HG02938 (cell line): ENCODE measurements at regions not wholly inside any gene's neighbourhood (a gene's known extent, or its start where the extent isn't known, plus 50 kb on each side); places are given as distances from the start of the nearest gene placed in this dataset.
"Not testable (repeated sequence)": the region's sequence is repeated elsewhere in the genome, so short reads cannot be mapped to it uniquely, and the experiment has no call there.

Experiments
- ATAC-seq: cut with Tn5 transposase; IDR thresholded peaks from one replicate; pipeline ENCODE4 v1.9.1; 2021; ENCODE audit warnings: mild to moderate bottlenecking, moderate library complexity; ENCODE audit not compliant: unreplicated experiment

DNA sequence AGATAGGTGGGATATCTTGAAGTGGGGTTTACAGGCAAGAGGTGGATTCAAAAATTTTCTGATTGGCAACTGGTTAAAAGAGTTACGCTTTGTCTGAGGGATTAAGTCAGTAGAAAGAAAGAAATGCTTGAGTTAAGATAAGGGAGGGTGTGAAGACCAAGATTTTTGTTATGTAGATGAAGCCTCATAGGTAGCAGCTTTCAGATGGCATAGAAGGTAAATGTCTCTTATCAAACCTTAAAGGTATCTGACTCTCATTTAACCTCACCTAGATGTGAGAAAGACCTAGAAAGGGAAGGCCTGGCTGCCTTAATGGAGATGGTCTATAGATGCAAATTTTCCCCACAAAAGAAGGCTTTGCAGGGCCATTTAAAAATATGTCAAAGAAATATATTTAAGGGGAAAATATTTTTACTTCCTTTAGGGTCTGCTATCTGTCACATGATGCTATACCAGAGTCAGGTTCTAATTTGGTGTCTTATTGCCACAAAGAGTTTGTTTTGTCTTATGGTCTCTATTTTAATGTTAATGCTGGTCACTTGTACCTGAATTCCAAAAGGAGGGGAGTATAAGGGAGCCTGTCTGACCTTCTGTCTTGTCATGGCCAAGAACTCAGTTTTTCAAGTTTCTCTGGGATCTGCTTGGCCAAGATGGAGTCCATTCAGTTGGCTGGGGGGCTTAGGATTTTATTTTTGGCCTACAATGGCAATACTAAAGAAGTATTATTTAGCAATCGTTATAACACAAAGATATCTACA lies 699.1 kb upstream of the AMOT start:
- no peak for ATAC-seq

GRCh38 chrX:113529426-113530013 lies 688.9 kb upstream of the AMOT start:
- ATAC-seq = no peak

DNA sequence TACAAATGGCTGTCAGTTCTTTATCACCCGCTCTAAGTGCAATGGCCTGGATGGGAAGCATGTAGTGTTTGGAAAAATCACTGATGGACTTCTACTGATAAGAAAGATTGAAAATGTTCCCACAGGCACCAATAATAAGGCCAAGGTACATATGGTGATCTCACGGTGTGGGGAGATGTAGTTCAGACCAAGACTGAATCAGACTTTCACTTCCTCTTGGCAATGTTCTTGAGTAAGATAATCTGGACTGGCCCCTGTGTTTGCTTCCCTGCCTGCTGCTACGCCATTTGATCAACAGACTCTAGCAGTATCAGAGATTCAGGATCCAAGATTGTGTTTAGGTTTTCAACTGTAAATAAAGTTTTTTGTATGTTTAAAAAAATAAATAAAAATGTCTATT lies 682.2 kb upstream of the AMOT start:
- ATAC-seq = peak; percentile 99

GRCh38 chrX:113514906-113515305 lies 674.3 kb upstream of the AMOT start:
- no peak for ATAC-seq

DNA sequence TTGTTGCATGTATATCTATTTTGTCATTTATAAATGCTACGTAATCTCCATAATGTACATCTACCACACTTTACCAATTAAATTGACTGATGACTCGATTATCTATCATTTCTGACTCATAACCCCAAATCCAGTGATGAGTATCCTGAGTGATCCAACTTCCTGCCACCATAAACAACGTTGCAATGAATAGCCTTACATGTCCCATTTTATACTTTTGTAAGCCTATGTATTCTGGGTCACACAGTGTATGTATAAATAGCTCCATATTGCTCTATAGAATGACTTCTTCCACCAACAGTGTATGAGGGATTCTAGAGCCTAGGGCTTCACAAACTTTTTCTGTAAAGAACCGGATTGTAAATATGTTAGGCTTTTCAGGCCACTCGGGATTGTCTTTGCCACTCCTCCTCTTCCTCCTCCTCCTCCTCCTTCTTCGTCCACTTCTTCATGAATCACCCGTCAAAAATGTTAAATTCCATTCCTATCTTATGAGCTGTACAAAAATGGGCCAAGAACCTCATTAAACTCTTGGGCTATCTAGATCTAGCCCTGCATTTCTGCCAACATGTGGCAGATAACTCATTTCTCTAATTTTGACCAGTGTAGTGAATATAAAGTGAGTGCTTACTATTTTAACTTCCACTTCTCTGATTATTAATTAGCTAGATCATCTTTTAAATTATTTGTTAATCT lies 672.2 kb upstream of the AMOT start:
- no peak for ATAC-seq

DNA sequence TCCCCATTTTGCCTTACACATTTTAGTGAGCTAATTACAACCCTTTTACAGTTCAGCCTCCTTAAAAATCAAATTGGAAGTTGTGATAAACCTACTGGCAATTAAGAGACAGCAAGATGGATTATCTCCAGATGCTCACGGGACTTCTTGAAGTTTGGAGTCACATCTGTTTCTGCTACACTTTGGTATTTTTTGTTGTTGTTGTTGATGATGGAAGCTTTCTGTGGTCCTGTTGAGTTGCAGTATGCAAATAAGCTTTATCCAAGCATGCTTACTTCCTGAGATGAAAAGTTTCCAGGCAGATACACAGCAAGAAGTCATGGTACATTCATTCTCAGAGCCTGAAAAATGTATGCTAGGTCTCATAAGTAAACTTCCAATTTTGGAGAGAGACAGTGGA lies 670.0 kb upstream of the AMOT start:
- ATAC-seq = no peak

GRCh38 chrX:113492895-113493294 lies 652.3 kb upstream of the AMOT start:
- no peak for ATAC-seq

DNA sequence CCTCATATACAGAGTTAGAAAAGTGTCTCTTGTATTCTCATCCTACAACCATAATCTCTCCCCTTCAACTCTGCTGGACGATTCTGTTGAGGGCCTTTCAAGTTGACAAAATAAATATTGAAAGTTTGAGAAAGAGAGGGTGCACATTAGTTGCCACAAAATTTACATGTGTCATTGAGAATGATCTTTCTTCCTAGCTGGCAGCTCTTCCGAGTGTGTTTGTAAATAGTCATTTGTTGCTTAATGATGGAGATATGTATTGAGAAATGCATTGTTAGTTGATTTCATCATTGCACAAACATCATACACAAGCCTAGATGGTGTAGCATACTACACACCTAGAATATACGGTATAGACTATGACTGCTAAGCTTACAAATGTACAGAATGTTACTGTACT lies 632.8 kb upstream of the AMOT start:
- no peak for ATAC-seq

- not testable (repeated sequence) for ATAC-seq
Measured at GRCh38 chrX:113473015-113473414, 632.4 kb upstream of the AMOT start.

DNA sequence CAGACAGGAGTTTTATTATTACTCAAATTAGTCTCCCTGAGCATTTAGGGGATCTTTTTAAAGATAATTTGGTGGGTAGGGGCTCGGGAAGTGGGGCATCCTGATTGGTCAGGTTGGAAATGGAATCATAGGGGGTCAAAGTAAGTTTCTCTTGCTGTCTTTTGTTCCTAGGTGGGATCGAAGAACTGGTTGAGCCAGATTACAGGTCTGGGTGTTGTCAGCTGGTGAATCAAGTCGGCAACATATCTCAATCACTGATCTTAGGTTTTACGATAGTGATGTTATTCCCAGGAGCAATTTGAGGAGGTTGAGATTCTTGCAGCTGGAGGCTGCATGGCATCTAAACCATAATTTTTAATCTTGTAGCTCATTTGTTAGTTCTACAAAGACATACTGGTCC lies 629.5 kb upstream of the AMOT start:
- ATAC-seq = no peak

GRCh38 chrX:113457719-113458118 lies 617.1 kb upstream of the AMOT start:
- ATAC-seq = no peak

- ATAC-seq = no peak
Measured at GRCh38 chrX:113455582-113455981, 615.0 kb upstream of the AMOT start.

GRCh38 chrX:113429011-113429410 lies 588.4 kb upstream of the AMOT start:
- no peak for ATAC-seq

- ATAC-seq = no peak
Measured at GRCh38 chrX:113422323-113422722, 581.7 kb upstream of the AMOT start.

- no peak for ATAC-seq
Measured at GRCh38 chrX:113421432-113421831, 580.8 kb upstream of the AMOT start.

DNA sequence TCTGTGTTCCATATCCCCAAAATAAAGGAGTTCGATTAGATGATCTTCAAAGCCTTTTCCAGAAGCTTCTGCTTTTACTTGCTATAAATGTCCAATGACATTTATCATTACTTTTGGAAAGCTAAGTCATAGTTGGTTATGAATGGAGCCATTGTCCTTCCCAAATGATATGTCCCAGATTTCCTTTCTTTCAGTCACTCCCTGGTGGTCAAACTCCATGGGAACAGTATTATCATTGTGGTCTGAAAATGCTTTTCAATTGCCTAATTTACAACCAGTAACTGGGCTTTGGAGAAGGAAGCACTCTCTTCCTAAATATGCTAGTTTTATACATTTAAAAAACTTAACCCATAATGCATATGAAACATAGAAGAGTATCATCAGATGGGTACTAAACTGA lies 571.5 kb upstream of the AMOT start:
- ATAC-seq = no peak

DNA sequence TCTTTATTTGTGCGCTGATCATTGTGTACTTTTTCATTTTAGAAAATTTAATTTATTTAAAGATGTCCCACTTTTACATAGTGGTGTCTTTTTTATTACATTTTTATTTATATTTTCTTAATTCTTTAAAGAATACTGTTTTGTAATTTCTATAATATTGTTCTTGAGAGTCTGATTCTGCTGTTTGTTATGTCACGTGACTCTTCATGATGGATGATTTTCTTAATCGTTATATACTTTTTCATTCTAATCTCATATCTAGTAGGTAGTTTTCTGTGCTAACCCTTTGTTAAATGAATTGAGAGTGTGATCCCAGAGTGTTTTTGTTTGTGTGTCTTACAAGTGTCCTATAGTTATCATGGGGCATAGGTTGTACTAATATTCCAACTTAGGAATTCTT lies 568.2 kb upstream of the AMOT start:
- no peak for ATAC-seq

GRCh38 chrX:113400193-113400704 lies 559.6 kb upstream of the AMOT start:
- no peak for ATAC-seq

DNA sequence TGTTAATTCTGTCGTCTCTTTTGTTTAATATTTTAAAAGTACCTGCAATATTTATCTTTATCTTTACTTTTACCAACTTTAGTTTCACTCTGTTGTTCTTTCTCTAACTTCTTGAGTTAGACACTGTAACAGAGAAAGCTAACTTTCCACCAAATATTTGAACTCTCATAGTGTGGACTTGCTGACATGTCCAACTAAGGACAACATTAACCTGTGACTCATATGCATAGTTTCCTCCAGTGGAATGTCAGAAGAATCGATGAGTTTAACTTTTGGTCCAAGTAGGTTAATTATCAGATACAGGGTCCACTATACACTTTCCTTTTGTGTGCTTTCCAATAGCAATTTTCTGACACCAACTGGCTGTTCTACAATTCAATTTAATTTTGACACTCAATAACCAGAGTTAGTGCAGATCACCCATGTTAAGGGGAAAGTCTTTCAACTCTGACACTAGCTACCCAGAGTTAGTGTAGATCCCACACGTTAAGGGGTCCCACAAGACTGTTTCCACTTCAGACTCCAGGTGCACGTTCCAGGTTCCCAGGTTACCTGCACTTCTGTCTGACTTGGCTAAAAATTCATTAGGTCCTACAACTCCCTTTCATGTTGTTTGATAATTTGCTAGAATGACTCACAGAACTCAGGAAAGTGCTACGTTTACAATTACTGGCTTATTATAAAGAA lies 559.0 kb upstream of the AMOT start:
- no peak for ATAC-seq

DNA sequence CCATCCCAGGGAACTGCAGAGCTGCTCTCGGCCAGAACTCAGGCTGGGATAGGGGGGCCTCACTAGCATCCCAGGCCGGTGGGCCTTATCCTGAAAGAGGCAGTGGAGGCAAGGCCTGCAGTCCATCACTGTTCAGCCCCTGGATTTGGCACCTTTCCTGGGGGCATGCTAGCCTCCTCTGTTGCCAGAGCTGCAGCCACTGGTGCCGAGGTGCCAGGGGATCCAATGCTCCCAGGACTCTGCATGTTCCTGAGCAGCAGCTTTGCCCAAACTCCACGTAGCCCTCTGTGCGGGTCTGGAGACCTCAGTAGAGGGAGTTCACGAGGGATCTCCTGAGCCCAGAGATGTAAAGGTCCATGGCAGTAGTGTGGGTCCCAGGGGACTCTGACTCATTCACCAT lies 551.7 kb upstream of the AMOT start:
- ATAC-seq = no peak

DNA sequence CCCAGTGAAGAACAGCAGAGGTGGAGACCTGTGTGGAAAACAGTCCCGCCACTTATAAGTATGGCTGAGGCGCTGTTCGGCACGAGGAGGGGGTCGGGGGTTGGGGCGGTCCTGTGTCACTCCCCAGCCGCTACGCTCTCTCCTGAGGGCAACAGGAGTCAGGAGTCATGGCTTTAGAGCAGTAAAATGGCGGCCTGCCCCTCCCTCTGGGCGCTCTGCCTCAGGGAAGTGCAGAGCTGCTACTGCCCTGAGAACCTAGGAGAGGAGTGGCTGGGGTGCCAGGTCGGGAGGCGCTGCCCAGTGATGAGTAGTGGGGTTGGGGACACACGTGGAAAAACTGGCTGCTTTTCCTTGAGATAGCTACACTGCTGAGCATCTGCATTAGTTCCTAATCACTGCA lies 551.2 kb upstream of the AMOT start:
- no peak for ATAC-seq
